Frontal cortex (tissue), 3 donors: ENCODE measurements at regions not wholly inside any gene's neighbourhood (a gene's known extent, or its start where the extent isn't known, plus 50 kb on each side); places are given as distances from the start of the nearest gene placed in this dataset.
"Not testable (repeated sequence)": the region's sequence is repeated elsewhere in the genome, so short reads cannot be mapped to it uniquely, and the experiment has no call there.

Experiments
- DNase-seq, 2 donors: peaks; one replicate each; pipeline ENCODE4 v3.0.0; 2012; ENCODE audit warnings: low spot score in 2 of 2
- FAIRE-seq: peaks from 2 replicates; lab custom pipeline; 2012; peaks lifted over from hg19 to GRCh38; lab: Jason Lieb, UNC
- donor health status: control.
- donor health status: control.
- donor health status: control.

- FAIRE-seq (no peak), DNase-seq (no peak)
These were observed 261.4 kb upstream of the TFAP2D start for GRCh38 chr6:50451826-50452400.

GRCh38 chr6:50455029-50455428, 258.3 kb upstream of the TFAP2D start:
- no peak for FAIRE-seq
- DNase-seq: no peak

- FAIRE-seq (no peak), DNase-seq (no peak)
These were observed 256.0 kb upstream of the TFAP2D start for GRCh38 chr6:50457351-50457750.

GRCh38 chr6:50461696-50462095, 251.6 kb upstream of the TFAP2D start:
- no peak for FAIRE-seq
- no peak for DNase-seq

GRCh38 chr6:50463931-50464330, 249.4 kb upstream of the TFAP2D start:
- no peak for DNase-seq
- FAIRE-seq: no peak

GRCh38 chr6:50467931-50468330, 245.4 kb upstream of the TFAP2D start:
- DNase-seq (no peak), FAIRE-seq (no peak)

- FAIRE-seq: no peak
- DNase-seq: no peak
These were observed 242.3 kb upstream of the TFAP2D start for GRCh38 chr6:50471041-50471440.

GRCh38 chr6:50510361-50510760, 203.0 kb upstream of the TFAP2D start:
- DNase-seq (no peak), FAIRE-seq (no peak)

- FAIRE-seq (no peak), DNase-seq (no peak)
These were observed 192.7 kb upstream of the TFAP2D start for GRCh38 chr6:50520326-50521266.

GRCh38 chr6:50524341-50524740, 189.0 kb upstream of the TFAP2D start:
- no peak for FAIRE-seq
- no peak for DNase-seq

- DNase-seq: no peak
- FAIRE-seq: no peak
These were observed 185.3 kb upstream of the TFAP2D start for GRCh38 chr6:50527985-50528384.

GRCh38 chr6:50539447-50539846, 173.9 kb upstream of the TFAP2D start:
- FAIRE-seq: no peak

GRCh38 chr6:50541941-50542340, 171.4 kb upstream of the TFAP2D start:
- DNase-seq (no peak), FAIRE-seq (no peak)

More at GRCh38 chr6:50539447-50539846, 173.9 kb upstream of the TFAP2D start:
- no peak for DNase-seq

- no peak for DNase-seq
- FAIRE-seq: no peak
These were observed 169.7 kb upstream of the TFAP2D start for GRCh38 chr6:50543666-50544065.

- DNase-seq (no peak), FAIRE-seq (no peak)
These were observed 164.3 kb upstream of the TFAP2D start for GRCh38 chr6:50549026-50549425.

- no peak for FAIRE-seq
- no peak for DNase-seq
These were observed 163.9 kb upstream of the TFAP2D start for GRCh38 chr6:50549475-50549874.

GRCh38 chr6:50555982-50556381, 157.3 kb upstream of the TFAP2D start:
- DNase-seq: no peak
- FAIRE-seq: no peak

GRCh38 chr6:50565004-50565403, 148.3 kb upstream of the TFAP2D start:
- DNase-seq (no peak), FAIRE-seq (no peak)

- not testable (repeated sequence) for DNase-seq, FAIRE-seq
These were observed 142.1 kb upstream of the TFAP2D start for GRCh38 chr6:50571230-50571629.

- FAIRE-seq (no peak), DNase-seq (no peak)
These were observed 127.6 kb upstream of the TFAP2D start for GRCh38 chr6:50585441-50586330.

GRCh38 chr6:50586331-50586675, 127.0 kb upstream of the TFAP2D start:
- DNase-seq (no peak), FAIRE-seq (no peak)
